A204.1 (cell line): ENCODE measurements at regions not wholly inside any gene's neighbourhood (a gene's known extent, or its start where the extent isn't known, plus 50 kb on each side); places are given as distances from the start of the nearest gene placed in this dataset.

ENCODE experiments used
- FAIRE-seq: peaks from 2 replicates; lab custom pipeline; 2012; peaks lifted over from hg19 to GRCh38; lab: Jason Lieb, UNC

- FAIRE-seq = no peak
Measured at GRCh38 chr3:30222441-30222840, 384.0 kb upstream of the TGFBR2 start.

DNA sequence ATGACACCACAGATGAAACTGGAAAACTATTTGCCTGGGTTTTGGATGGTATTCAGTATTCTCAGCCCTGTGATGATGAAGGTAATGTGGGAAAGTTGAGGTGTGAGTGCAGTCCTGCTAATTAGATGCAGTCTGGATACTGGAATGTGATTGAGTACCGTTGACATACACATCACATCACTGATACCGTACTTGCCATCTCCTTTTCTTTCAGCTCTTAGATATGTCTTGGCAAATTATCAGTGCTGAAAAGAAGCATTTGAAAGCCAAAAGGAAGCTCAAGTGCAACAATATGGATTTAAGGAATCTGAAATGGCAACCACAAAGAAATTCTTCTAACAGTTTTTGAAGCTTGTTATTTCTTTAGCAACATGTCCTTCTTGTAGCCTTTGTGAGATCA, 381.4 kb upstream of the TGFBR2 start:
- FAIRE-seq = no peak

DNA sequence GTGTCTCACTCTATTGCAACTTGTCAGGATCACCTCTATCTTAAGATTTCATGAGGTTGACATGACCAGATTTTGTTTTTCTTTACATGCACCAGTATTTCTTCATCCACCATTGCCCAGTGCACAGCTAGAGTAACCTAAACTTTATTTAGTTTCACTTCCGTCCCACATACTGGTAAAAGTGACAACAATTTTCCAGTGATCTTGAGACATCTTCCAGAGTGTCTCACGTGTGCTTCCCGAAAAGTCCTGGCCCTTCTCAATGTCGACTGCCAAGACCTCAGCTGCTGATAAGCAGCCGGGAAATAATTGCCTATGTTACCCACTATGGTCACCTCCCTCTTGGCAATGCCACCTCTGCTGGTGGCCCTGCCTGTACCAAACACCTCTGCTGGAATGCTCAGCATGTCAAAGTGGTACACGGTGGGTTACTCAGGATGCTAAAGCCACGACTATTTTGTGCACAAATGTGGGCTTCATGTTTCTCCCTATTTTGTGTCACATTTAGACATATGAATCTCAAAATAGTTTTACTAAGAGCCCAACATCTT, 379.7 kb upstream of the TGFBR2 start:
- no peak for FAIRE-seq

GRCh38 chr3:30227571-30228301, 378.7 kb upstream of the TGFBR2 start:
- no peak for FAIRE-seq

GRCh38 chr3:30228302-30228631, 378.1 kb upstream of the TGFBR2 start:
- FAIRE-seq = no peak

GRCh38 chr3:30231277-30232141, 374.9 kb upstream of the TGFBR2 start:
- no peak for FAIRE-seq

DNA sequence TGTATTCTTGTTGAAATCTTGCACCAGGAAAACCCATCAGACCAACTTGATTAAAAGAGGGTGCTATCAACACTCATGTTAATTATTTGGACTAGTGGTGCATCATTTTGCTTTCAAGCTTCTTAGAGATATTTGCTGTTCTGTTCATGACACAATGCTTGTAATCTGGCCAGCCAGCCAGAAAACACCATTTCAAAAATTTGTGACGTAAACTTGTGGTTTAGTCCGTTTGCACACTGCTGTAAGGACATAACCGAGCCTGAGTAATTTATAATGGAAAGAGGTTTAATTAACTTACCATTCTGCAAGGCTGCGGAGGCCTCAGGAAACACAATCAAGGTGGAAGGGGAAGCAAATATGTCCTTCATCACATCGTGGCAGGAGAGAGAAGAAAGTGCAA, 374.3 kb upstream of the TGFBR2 start:
- no peak for FAIRE-seq

DNA sequence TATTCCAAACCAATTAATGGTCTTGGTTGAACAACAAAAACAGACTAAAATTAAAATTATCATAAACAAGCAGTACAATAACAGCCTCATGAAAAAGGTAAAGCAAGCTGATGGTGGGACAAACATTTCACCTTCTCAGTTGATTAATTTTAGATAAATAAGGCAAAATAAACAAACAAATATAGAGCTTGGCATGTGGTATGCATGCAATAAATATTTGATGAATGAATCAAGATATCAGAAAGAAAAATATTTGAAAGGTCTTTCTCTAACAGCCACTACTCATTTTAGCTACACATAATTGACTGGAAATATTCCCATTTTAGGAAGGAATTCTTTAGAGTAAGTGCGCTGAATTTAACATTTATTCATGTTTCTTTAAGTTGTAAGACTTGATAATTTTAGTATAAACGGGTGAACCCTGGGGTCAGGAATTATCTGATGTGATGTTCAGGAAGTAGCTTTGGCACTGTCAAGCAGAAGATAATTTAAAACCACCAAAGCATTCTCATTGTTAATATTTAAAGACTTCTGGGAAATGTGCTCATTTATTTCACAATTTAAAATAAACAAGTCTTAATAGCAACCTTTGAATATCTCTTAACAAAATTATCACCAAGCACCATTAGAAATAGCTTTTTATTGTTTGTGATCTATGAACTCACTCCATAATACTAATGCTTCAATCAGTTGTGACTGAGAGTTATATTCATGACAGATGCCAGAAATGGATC, 372.3 kb upstream of the TGFBR2 start:
- no peak for FAIRE-seq

DNA sequence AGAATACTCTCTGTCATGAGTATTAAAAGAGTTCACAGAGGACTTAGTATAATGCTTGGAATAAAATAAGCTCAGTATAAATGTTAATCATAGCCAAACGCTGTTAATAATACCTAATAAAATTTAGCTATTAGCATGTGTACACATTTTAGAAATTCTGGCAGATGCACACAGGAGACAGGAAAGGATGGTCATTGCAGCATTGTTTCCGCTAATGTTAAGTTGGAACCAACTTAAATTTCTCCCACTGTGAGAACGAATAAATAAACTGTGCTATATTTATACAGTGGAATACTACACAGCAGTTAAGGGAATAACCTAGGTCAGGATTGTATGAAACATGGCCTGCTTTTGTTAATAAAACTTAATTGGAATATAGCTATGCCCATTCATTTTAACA, 370.4 kb upstream of the TGFBR2 start:
- FAIRE-seq = no peak

- no peak for FAIRE-seq
Measured at GRCh38 chr3:30241721-30242120, 364.7 kb upstream of the TGFBR2 start.

- no peak for FAIRE-seq
Measured at GRCh38 chr3:30245858-30246622, 360.4 kb upstream of the TGFBR2 start.

GRCh38 chr3:30248423-30248822, 358.0 kb upstream of the TGFBR2 start:
- FAIRE-seq = no peak

GRCh38 chr3:30252474-30252873, 353.9 kb upstream of the TGFBR2 start:
- no peak for FAIRE-seq

DNA sequence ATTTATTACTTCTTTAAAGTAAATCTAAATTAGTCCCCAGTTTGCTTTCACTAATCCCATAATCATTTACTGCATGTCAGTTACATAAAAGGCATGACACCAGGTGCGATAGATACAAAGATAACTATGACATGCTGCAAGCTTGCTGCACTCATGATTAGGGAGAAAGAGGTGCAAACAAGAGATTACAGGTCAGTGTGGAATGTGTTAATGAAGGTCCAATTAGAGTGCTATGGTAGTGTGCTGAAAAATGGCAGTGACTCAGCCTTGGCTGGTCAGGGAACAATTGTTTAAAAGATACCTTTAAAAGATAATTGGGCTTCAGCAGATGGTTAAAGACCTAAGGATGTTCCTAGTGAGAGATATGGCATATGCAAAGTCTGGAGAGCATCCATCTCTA, 352.6 kb upstream of the TGFBR2 start:
- no peak for FAIRE-seq

- no peak for FAIRE-seq
Measured at GRCh38 chr3:30256474-30256873, 349.9 kb upstream of the TGFBR2 start.

GRCh38 chr3:30258426-30259392, 347.7 kb upstream of the TGFBR2 start:
- FAIRE-seq = no peak

DNA sequence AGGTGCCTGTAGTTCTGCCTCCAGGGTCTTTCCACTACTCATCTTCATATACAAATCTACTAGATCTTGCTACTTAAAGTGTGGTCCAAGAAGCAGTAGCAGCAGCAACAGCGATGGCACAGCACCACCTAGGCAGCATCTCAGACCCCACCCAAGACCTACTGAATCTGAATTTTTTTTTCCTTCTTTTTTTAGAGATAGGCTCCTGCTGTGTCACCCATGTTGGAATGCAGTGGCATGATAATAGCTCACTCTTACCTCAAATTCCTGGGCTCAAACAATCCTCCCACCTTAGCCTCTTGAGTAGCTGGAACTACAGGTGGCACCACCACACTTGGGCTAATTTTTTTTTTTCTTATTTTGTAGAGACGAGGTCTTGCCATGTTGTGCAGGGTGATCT, 346.7 kb upstream of the TGFBR2 start:
- no peak for FAIRE-seq

DNA sequence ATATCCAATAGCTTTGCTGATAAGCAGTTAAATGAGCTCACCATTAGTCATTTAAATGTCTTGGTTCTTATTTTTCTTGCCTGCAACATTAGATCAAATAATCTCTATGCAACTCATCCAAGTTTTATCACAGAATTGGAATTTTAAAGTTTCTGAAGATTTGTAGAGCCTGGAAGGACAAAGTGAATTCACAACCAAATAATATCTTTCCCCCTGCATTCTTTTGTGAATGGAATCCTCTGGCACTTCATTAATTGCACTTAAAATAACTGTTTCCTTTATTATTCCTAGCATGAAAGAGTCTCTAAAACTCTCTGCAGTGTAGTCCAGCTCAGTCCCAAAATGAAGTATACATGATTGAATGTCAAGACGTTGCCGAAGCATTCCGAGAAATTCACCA, 345.6 kb upstream of the TGFBR2 start:
- no peak for FAIRE-seq

DNA sequence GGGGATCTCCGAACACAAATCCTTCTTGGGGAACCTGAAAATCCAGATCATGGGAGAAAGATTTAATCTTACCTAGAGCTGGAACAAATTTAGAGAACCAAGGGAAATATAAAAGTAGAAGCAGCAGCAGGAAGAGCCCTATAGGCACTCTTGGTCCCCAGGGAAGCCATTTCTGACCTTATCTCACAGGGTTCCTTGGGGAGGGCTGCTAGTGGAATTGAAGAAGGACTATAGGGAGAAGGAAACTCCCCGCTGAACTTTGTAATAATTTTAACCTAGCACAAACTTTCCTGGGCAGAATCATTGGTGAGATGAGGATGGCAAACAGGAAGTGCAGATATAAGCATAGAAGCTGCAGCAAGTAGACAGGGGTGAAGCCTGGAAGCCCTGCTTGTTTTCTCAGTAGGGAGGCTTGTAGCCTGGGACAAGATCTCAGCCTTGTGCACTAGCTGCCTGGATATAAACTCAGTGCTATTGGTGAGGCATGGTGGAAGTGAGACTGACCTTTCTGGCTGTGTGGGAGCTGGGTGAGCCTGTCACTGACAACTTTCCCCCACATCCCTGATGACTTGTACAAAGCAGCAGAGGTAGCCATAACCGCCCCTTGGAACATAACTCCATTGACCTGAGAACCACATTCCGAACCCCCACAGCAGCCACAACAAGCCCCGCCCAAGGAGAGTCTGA, 343.0 kb upstream of the TGFBR2 start:
- FAIRE-seq = no peak

DNA sequence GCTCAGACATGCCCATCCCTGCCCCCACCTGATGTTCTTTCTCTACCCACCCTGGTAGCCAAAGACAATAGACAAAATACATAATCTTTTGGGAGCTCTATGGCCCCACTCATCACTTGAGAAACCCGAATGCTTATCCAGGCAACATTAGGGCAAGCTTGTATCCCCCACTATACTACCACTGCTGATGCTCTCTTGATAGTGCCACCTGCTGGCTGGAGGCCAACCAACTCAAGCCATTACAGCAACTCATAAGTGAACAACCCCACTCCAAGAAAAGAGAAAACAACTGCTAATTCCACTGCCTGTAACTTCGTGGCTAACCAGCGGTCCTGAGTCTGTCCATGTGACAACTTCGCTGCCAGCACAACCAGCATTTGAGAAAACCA, 342.5 kb upstream of the TGFBR2 start:
- FAIRE-seq = no peak
